ENCODE measurements at regions not wholly inside any gene's neighbourhood (a gene's known extent, or its start where the extent isn't known, plus 50 kb on each side); places are given as distances from the start of the nearest gene placed in this dataset.

DNA sequence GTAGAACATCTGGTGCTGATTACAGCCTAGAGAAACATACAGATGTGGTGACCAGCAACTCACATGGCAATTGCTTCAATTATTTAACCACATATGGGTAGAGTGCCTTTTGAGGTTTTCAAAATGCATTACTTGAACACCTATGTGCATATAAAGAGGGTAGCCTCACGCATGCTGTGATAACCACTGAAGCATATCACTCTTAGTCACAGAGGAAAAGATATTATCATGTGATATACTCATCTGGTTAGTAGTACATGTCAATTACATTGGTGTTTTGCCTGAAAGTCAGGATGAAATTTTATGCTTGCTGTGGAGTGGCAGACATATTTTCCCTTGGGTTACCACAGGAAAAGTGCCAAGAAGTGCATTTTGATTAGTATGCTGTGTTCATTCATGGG is 459.3 kb upstream of the AGTR1 start:
- no peak for DNase-seq

DNA sequence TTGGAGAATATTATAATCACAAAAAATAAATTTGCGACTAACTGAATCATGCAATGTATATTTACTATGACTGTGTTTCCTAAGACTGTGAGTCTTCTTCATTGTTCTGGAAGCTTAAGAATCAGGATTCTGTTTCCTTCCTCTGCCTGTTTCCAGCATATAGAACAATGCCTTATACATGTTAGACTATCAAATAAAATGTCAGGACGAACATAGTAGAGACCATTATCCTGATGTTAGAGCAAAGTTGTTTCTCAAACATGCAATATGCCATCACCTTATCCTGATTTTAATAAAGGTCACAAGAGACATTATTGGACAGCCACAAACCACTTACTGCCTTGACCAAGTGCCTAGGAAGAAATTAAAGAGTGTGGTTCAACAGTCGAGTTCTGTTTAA is 457.4 kb upstream of the AGTR1 start:
- no peak for DNase-seq

DNA sequence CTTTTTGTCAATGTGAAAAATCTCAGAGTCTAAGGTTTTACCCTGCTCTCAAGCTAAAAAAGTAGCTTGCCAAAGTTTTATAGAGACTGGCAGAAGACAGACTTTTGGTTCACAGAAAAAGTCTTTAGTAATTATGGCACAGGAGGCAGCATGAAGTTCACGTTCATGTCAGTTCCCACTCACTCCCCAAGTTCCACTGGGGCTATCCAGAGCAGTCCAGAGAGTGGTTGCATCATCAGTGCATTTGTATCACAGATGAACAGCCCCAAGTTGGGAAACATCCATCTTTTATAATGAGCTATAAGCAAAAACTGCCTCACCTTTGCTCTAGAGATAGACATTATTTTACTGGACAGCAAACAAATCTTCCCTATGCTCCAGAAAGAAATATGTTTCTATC is 454.1 kb upstream of the AGTR1 start:
- no peak for DNase-seq

DNA sequence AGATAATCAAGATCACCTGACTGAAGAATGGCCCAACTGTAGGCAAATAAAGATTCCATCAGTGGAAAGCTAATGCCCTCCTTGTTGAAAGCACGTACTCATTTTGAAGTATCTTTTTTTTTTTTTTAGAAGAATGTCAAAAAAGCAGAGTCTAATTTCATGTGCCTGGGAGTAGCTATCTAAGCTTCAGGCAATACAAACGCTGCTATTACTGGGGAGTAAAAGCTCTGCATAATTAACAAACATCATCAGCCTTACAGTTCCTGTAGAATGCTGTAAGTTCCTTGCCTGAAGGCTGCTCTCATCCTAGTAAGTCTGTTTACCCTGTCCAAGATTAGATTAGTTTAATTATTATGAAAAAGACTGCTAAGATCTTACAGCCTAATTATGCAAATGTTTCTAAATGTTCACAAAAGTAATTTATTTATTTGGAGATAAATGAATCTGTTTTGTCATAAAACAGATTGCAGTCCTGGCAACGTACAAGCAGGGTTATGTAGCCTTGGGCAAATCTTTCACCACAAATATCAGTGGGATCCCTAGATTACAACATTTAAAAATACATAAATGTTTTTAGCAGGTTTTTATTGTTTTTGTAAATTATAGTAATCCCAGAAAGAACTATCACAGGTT is 451.3 kb upstream of the AGTR1 start:
- no peak for DNase-seq

- no peak for DNase-seq
These were observed 444.0 kb upstream of the AGTR1 start for GRCh38 chr3:148253713-148254112.

DNA sequence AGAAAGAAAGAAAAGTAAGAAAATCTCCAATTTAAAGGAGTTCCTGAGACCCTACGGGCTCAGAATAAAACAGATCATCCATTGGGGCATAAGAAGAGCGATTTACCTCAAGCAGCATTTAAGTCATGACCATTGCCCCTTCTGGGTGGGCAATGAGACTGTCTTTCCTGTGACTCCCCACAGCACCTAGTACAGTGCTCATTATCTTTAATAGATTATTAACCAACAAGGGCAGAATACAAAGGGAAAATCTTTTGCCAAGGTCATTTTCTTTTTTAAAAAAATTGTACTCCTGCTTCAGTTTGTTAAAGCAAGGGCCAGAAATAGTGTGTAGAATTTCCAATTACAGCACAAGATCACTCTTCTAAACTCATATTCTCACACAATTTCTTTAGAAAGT is 443.3 kb upstream of the AGTR1 start:
- no peak for DNase-seq

GRCh38 chr3:148255981-148256969 is 441.4 kb upstream of the AGTR1 start:
- DNase-seq: no peak

DNA sequence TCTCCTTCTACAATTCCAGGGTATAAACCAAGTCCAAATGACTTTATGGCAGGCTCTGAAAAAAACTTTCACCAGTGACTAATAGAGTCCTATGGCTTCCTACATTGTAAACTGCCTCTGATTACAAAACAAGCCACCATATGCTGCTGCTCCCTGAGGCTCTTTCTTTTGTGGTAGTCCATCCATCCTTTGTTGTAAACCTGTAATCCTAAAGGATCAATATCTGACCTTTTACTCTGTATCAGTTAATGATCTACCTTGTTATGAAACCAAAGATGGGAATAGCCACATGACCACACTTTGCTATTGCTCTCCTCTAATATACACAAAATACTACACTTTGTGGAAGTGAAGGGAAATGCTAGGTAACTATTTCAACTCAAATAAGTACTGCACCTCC is 434.7 kb upstream of the AGTR1 start:
- DNase-seq: no peak

DNA sequence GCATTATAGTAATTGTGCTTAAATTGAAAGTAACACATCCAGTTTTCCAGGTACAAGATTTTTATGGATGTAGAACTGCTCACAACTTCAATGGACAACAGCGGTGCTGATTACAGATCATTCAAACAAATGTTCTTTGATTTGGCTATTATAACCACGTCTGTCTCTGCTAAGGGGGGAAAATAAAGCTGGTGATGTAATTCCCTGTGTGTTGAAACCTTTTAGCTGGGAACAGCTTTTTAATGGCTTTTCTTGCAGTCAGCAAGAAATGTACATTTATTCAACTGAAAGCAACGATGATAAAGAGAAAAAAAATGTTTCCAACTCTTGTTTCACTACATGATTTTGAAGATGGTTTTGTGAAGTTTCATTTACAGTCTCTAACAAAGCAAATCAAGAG is 431.9 kb upstream of the AGTR1 start:
- DNase-seq: no peak

GRCh38 chr3:148266341-148266740 is 431.4 kb upstream of the AGTR1 start:
- no peak for DNase-seq

DNA sequence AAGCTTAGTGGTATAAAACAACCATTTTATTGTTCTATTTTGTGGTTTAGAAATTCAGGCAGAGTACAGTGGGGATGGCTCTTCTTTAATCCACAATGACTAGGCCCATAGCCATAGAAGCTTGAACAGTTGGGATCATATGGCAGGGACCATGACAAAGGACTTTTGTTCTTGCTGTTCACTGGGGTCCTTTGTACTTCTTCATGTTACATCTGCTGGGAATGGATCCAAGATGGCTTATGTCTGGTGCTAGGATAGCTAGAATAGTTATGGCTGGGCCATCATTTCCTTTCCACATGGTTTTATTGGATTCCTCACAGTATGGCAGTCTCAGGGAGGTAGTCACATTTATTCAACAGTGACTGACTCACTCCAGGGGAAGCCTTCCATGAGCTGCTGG is 427.9 kb upstream of the AGTR1 start:
- DNase-seq: no peak

- no peak for DNase-seq
These were observed 417.0 kb upstream of the AGTR1 start for GRCh38 chr3:148280623-148281242.

DNA sequence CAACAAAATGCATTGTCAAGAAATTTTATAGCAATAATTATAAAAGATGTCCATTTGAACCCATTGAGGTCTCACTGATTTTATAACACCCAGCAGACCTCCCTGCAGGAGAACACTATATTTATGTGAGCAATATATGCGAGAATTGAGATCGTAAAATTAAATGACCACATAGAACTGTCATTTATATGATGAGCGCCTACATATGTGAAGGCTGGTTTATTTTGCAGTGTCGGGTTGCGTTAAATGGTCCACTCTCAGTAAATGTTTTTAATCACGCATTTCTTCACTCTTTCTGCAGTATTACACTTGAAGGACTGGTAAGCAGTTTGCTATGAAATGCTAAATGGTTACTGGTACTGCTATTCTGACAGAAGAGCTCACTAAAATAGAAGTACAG is 408.5 kb upstream of the AGTR1 start:
- DNase-seq: no peak

DNA sequence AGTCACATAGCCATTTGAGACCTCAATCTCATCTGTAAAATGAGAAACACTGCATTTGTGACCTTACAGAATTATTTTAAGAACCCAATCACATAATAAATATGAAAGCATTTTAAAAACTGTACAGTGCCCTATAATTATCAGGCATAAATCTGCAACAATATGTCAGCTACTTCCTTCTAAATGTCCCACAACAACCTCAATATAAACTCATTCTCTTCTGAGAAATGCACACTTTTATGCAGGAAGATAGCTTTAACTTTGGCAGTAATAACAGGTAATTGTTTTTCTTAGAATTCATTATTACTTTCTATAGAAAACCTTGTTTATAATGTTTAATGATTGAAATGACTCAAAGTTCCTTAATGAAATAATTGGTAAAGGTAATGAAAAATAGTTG is 400.7 kb upstream of the AGTR1 start:
- DNase-seq: no peak

GRCh38 chr3:148307443-148307843 is 390.3 kb upstream of the AGTR1 start:
- DNase-seq: no peak

DNA sequence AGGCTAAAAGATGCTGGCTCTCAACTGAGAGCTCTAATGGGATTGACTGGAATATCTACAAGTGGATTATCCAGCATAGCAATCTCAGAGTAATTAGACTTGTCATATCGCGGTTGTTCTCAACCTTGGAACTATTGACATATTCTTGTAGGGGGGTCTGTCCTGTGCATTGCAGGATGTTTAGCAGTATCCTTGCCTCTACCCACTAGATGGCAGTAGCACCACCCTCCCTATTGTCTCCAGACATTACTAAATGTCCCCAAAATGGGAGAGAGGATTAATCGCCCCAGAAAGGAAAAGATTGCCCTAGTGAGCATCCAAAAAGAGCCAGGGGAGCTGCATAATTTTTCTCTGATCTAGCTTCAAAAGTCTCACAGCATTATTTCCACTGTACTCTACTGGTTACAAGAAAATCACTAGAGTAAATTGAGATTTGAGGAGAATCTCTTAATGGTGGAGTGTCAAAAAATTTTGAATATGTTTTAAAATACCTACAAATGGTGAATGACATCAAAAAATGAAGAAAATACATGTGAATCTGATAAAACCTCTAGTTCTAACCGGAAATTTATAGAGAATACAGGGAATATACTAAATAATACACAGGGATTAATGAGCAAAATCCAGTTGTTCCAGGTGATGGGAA is 388.2 kb upstream of the AGTR1 start:
- no peak for DNase-seq

GRCh38 chr3:148315756-148316155 is 381.9 kb upstream of the AGTR1 start:
- DNase-seq: no peak

DNA sequence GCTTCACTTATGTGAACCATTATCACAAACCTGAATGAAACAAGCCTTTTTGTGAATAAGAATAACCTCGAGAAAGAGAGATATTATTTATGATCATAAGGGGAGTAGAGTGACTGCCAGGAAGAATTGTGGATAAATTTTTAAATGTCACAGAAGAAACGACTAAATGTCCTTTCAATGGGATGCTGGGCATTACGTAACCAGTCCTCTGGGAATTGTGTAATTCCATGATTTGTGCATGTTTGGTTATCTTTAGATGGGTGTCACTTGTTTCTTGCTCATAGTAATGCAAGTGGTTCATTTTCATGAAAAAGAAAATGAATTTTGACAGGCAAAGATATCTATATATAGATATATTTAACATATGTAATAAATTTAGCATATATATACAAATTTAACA is 379.5 kb upstream of the AGTR1 start:
- DNase-seq: no peak

GRCh38 chr3:148319161-148319915 is 378.4 kb upstream of the AGTR1 start:
- no peak for DNase-seq

DNA sequence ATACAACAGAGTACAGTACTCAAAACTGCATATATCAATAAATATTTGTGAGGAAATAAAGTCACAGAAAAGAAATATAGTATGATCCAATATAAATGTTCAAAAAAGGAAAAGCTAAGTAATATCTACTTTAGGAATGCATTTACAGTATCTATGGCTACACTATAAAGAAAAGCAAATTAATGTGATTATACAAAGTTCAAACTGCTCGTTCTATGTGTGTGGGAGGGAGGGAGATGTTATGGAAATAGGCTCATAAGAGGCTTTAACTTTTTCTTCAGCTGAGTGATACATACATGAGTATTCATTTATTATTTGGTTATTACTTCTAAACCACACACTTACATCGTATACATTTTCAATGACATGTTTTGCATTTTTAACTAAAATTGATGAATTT is 377.7 kb upstream of the AGTR1 start:
- DNase-seq: no peak

DNA sequence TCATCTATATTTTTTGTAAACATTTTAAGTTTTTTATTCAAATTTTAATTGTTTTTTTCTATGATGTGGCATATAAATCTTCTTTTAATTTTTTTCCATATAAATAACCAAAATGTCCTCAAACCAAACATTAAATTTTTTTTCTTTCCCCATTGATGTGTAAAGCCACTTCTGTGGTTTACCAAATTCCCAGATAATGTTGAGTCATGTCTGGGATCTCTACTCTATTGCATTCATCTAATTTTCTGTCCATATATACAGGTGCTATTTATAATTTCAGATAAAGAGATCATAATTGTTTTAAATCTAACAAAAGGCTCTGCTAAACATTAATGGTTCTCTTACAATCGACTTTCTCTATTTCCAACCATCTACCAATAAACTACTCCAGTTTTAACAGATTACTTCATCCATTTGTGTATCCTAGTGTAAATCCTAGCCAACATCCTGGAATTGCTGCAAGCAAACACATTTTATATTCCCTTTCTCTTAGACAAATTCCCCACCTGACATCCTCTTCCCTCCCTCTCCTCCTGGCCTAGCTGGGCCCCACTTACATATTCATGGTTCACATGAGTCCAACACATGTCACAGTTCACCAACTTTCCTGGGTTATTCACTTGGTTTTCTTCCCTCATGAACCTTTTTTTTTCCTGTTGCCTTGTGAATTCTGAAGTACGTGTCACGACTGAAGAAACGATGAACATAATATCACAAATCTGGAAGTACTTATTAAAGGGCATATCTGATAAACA is 368.0 kb upstream of the AGTR1 start:
- DNase-seq: no peak

DNA sequence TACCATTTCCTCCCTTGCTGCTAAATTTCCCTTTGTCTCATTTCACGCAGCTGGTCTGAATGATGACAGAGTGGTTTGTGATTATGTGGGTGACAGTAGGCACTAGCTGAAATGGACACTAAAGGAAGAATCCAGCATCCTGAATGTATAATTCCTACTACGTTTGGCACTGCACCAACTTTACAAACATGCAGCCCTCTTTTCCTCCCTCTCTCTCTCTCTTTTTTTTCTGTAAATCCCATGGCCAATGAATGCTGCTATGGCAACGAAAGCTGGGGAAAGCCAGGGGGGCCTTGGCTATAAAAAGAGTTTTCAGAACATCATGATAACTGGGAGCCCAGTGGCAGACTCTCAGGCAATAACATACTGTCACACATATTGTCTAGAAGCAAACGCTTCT is 367.2 kb upstream of the AGTR1 start:
- DNase-seq: no peak
